T-cell (primary cell): ENCODE measurements at regions not wholly inside any gene's neighbourhood (a gene's known extent, or its start where the extent isn't known, plus 50 kb on each side); places are given as distances from the start of the nearest gene placed in this dataset.
"Not testable (repeated sequence)": the region's sequence is repeated elsewhere in the genome, so short reads cannot be mapped to it uniquely, and the experiment has no call there.

Experiments
- ATAC-seq, 4 experiments: fragments of 200-7000 bp in 3 of 4; fragments of 150-1000 bp in 1 of 4; cut with Tn5 transposase; replicated peaks in 1 of 4; 1 replicate in 3 of 4; 2 replicates in 1 of 4; pipeline ENCODE4 v1.10.0; 2021; ENCODE audit warnings: moderate library complexity in 3 of 4, mild to moderate bottlenecking in 2 of 4, moderate number of reproducible peaks in 1 of 4
- CTCF ChIA-PET, 2 donors: fragments of 300-600 bp; sonication (Branson Sonifier 250); formaldehyde crosslinking; loops; one replicate each; lab custom pipeline; 2022; ENCODE audit warnings: antibody characterized with exemption in 2 of 2; lab: Charles Lee
- POLR2A ChIA-PET, 2 donors: fragments of 300-600 bp; sonication (Branson Sonifier 250); formaldehyde crosslinking; loops; one replicate each; lab custom pipeline; 2022; ENCODE audit warnings: antibody characterized with exemption in 2 of 2; lab: Charles Lee
- DNase-seq, 35 experiments: peaks; one replicate each; pipeline versions ENCODE4 v3.0.0 to v3.0.0-alpha.2; 2013 to 2023
- H3K27ac ChIP-seq: one replicate; pipeline ENCODE4 v1.5.1; 2013; ENCODE audit warnings: low read length
- H3K27me3 ChIP-seq, 2 experiments: replicated peaks in 1 of 2; 1 replicate in 1 of 2; 2 replicates in 1 of 2; pipeline versions ENCODE4 v1.6.1 to v1.7.0; 2013; ENCODE audit warnings: low read length in 1 of 2, mixed read lengths in 1 of 2; ENCODE audit not compliant: control insufficient read depth in 2 of 2, insufficient read depth in 2 of 2; ENCODE audit errors: extremely low read depth in 1 of 2
- H3K36me3 ChIP-seq, 2 donors: 1 replicate in 1 of 2; 2 replicates in 1 of 2; pipeline versions ENCODE4 v1.6.1 to v1.7.0; 2013; ENCODE audit warnings: low read length in 1 of 2; ENCODE audit not compliant: control insufficient read depth in 2 of 2, insufficient read depth in 1 of 2; ENCODE audit errors: extremely low read depth in 1 of 2
- H3K4me1 ChIP-seq, 2 experiments: 1 replicate in 1 of 2; 2 replicates in 1 of 2; pipeline versions ENCODE4 v1.6.1 to v1.7.0; 2013; ENCODE audit warnings: low read length in 2 of 2, mixed read lengths in 1 of 2; ENCODE audit not compliant: insufficient read depth in 2 of 2, control insufficient read depth in 1 of 2; ENCODE audit errors: extremely low read depth in 1 of 2
- H3K4me3 ChIP-seq, 2 donors: 1 replicate in 1 of 2; 2 replicates in 1 of 2; pipeline versions ENCODE4 v1.5.1 to v1.7.0; 2013; ENCODE audit warnings: mild to moderate bottlenecking in 2 of 2, low read length in 1 of 2, moderate library complexity in 1 of 2; ENCODE audit not compliant: control insufficient read depth in 1 of 2; ENCODE audit errors: extremely low read depth in 1 of 2
- H3K9me3 ChIP-seq: 2 replicates; pipeline ENCODE4 v1.7.0; 2013
- H3K27ac Mint-ChIP-seq, 2 donors: one replicate each; pipeline ENCODE4 v1.8.0; 2020 to 2021; ENCODE audit warnings: mild to moderate bottlenecking in 2 of 2, mixed read lengths in 2 of 2
- H3K27me3 Mint-ChIP-seq, 2 donors: one replicate each; pipeline ENCODE4 v1.8.0; 2021 to 2022; ENCODE audit warnings: mixed read lengths in 2 of 2
- H3K36me3 Mint-ChIP-seq: one replicate; pipeline ENCODE4 v1.8.0; 2021; ENCODE audit warnings: mixed read lengths
- H3K4me1 Mint-ChIP-seq, 3 donors: one replicate each; pipeline ENCODE4 v1.8.0; 2020 to 2022; ENCODE audit warnings: mixed read lengths in 3 of 3, mild to moderate bottlenecking in 1 of 3
- H3K4me3 Mint-ChIP-seq, 3 donors: one replicate each; pipeline ENCODE4 v1.8.0; 2020 to 2022; ENCODE audit warnings: mild to moderate bottlenecking in 3 of 3, mixed read lengths in 3 of 3, moderate library complexity in 3 of 3
- H3K9me3 Mint-ChIP-seq, 3 donors: one replicate each; pipeline ENCODE4 v1.8.0; 2020 to 2022; ENCODE audit warnings: mixed read lengths in 3 of 3
- WGBS: methylation state at CpG from one replicate; pipeline ENCODE4 v1.1.5; 2013; ENCODE audit warnings: missing lambda C conversion rate; ENCODE audit not compliant: insufficient coverage; 5-methylcytosine and 5-hydroxymethylcytosine counted together

DNA sequence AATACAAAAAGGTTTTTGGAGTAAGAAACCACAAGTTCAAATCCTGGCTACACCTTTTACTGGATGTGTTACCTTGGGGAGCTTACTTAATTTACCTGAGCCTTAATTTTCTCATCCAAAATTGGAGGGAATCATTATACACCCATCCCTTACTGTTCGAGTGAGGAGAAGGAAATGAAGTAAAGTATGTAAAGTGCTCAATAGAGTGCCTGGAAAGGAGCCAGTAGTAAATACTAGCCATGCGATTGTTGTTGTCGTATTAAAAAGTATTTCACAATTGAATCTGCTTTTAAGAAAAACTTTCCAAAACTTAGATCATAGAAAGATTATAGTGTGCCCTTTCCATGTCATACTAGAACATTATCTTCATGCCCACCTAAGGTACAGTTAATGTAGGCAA lies 124.5 kb downstream of the ATXN3L start:
- no peak for DNase-seq
- Histone ChIP-seq H3K9me3 (no peaks in the 10 kb centered on the region), H3K36me3 (no peaks in the 10 kb centered on the region), H3K4me3 (no peak overlapping the region), H3K27ac (no peak overlapping the region), H3K27me3 (no peaks in the 10 kb centered on the region), H3K4me1 (no peaks in the 10 kb centered on the region)
- CTCF ChIA-PET = no interaction called here
- no peak overlapping the region for H3K27ac Mint-ChIP-seq
- no CpG with 5 or more reads among the region's 3 CpGs for WGBS
- peaks cover 0 to 12% (median 11%) of the 10 kb centered on the region in 3 donors for H3K4me1 Mint-ChIP-seq
- POLR2A ChIA-PET = no interaction called here
- no peak for ATAC-seq
- H3K9me3 Mint-ChIP-seq = no peaks in the 10 kb centered on the region
- peaks cover 0 to 39% of the 10 kb centered on the region in 2 donors for H3K27me3 Mint-ChIP-seq
- H3K4me3 Mint-ChIP-seq = no peak overlapping the region
- H3K36me3 Mint-ChIP-seq = no peaks in the 10 kb centered on the region

DNA sequence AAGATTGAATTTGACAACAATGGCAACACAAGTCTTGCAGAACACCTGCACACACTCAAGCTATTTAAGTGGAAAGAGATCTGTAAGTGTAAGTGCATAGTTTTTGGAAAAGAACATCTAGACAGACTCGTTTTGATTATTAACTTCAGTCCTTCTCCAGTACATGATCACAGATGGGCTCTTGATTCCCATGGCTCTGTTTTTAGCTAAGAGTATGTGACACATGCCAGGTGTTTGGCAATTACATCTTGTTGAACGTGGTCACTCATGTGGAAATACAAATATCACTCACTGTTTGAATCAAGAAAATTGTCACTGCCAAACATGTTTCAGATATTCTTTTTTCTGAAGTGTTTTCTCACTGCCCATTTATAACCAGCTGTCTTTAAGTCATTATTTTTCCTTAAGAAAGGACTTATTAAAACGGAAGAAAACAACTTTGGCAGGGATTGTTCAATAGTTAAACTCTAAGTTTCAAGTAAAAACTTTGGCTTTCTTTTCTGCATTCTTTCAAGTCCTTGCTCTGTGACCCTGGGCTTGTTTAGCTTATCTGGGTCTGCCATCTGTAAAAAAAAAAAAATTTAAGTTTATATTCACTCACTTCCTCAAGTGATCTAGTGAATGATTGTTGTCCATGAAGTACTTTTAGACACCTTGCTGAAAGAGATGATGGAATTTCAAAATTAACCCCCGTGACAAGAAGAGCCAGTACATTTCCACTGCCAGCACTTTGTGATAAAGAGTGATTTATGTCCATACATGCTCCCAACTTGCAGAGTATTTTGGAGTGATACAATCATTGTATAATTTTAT lies 125.4 kb downstream of the ATXN3L start:
- Histone ChIP-seq H3K27ac (no peak overlapping the region), H3K27me3 (no peaks in the 10 kb centered on the region), H3K36me3 (no peaks in the 10 kb centered on the region), H3K4me3 (no peak overlapping the region), H3K4me1 (no peaks in the 10 kb centered on the region), H3K9me3 (no peaks in the 10 kb centered on the region)
- Mint-ChIP-seq H3K27me3 (peaks cover 0 to 34% of the 10 kb centered on the region in 2 donors), H3K27ac (no peak overlapping the region), H3K9me3 (no peaks in the 10 kb centered on the region), H3K36me3 (no peaks in the 10 kb centered on the region), H3K4me1 (peaks cover 0 to 12% (median 5%) of the 10 kb centered on the region in 3 donors), H3K4me3 (no peak overlapping the region)
- DNase-seq (no peak), ATAC-seq (no peak)
- ChIA-PET CTCF (no interaction called here), POLR2A (interaction anchor here in 1 of 2 donors (0.7 kb wide), 1 partner anchor 50 kb away, joined by 3 read pairs; no protein-coding TSS in a partner anchor)
- WGBS = no CpG with 5 or more reads among the region's 4 CpGs

DNA sequence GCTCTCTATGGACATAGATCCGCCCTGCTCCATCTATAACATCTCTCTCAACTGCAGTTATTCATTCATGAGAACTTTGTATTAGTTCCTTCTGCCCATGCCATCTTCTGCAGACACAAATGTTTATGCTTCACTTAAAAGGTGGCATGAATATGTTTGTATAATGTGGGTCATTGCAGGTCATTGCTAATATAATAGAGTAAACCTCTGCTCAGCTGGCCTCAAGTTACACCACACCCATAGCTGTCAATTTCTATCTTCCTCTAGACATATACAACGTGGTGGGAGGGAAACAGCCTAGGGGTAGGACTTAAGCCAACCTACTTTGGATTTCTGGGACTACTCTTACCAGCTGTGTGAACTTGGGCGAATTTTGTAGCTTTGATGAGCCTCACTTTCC lies 129.8 kb downstream of the ATXN3L start:
- Mint-ChIP-seq H3K36me3 (no peaks in the 10 kb centered on the region), H3K27ac (no peak overlapping the region), H3K9me3 (peaks cover 0 to 3% (median 0%) of the 10 kb centered on the region in 3 donors), H3K4me3 (no peak overlapping the region), H3K27me3 (peaks cover 0 to 22% of the 10 kb centered on the region in 2 donors), H3K4me1 (peaks cover 0 to 9% (median 5%) of the 10 kb centered on the region in 3 donors)
- no peak overlapping the region for H3K4me3 ChIP-seq
- no peaks in the 10 kb centered on the region for H3K36me3 ChIP-seq
- DNase-seq (no peak), ATAC-seq (no peak)
- no peak overlapping the region for H3K27ac ChIP-seq
- ChIA-PET POLR2A (no interaction called here), CTCF (no interaction called here)
- H3K4me1 ChIP-seq = no peaks in the 10 kb centered on the region
- H3K9me3 ChIP-seq = no peaks in the 10 kb centered on the region
- WGBS = no CpG with 5 or more reads among the region's 3 CpGs
- no peaks in the 10 kb centered on the region for H3K27me3 ChIP-seq

DNA sequence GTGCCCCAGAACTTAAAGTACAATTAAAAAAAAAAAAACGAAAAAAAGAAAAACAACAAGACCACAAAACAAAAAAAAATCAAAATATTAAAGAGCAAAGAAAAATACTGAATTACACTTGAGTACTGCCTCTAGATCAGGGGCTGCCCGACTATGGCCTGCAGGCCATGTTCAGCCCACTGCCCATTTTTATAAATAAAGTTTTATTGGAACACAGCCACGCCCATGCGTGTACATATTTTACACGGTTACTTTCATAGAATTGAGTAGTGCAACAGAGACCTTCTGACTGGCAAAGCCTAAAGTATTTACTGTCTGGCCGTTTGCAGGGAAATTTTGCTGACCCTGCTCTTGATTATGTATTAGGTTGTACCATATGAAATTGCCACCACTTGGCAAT lies 130.5 kb downstream of the ATXN3L start:
- no peaks in the 10 kb centered on the region for H3K9me3 ChIP-seq
- Mint-ChIP-seq H3K27ac (no peak overlapping the region), H3K27me3 (peaks cover 0 to 28% of the 10 kb centered on the region in 2 donors), H3K4me3 (no peak overlapping the region), H3K9me3 (peaks cover 0 to 3% (median 0%) of the 10 kb centered on the region in 3 donors), H3K36me3 (no peaks in the 10 kb centered on the region), H3K4me1 (peaks cover 0 to 6% (median 5%) of the 10 kb centered on the region in 3 donors)
- H3K4me3 ChIP-seq = no peak overlapping the region
- ChIA-PET CTCF (no interaction called here), POLR2A (no interaction called here)
- H3K27ac ChIP-seq = no peak overlapping the region
- no peaks in the 10 kb centered on the region for H3K36me3 ChIP-seq
- WGBS = 87% methylated on average over 3 of the region's 6 CpGs
- ATAC-seq (no peak), DNase-seq (no peak)
- H3K27me3 ChIP-seq = no peaks in the 10 kb centered on the region
- H3K4me1 ChIP-seq = no peaks in the 10 kb centered on the region

DNA sequence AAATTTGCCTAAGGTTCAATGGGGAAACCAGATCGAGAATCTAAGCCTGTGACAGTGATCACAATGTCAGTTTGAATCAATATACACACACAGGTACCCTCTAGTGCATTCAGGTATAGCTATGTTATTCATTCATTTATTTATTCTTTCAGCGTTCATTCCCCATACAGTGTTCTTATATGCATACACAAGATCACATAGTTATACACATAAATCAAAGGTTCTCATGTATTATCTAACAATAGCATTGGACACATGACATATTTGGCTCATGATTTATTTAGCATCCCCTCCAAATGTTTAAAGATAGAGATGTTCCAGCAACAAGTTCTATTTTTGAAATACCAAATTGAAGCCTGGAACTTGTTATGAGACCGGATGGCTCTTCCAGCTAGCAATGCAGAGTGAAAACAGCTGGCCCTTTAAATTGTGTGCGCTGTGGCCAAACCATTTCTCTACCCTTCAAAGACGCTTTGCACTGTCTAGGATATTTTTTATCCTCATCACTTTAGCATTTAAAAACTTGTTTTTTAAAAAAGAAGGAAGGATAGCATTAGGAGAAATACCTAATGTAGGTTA lies 131.0 kb downstream of the ATXN3L start:
- POLR2A ChIA-PET = no interaction called here
- ATAC-seq (no peak), DNase-seq (no peak)
- no peak overlapping the region for H3K27ac Mint-ChIP-seq
- Histone ChIP-seq H3K4me3 (no peak overlapping the region), H3K27ac (no peak overlapping the region), H3K36me3 (no peaks in the 10 kb centered on the region), H3K4me1 (no peaks in the 10 kb centered on the region), H3K9me3 (no peaks in the 10 kb centered on the region), H3K27me3 (no peaks in the 10 kb centered on the region)
- CTCF ChIA-PET = interaction anchor here in 1 of 2 donors (0.8 kb wide), 1 partner anchor 285 kb away, joined by 3 read pairs; no protein-coding TSS in a partner anchor
- H3K27me3 Mint-ChIP-seq = peaks cover 0 to 28% of the 10 kb centered on the region in 2 donors
- no CpG with 5 or more reads among the region's 5 CpGs for WGBS
- peaks cover 0 to 5% (median 3%) of the 10 kb centered on the region in 3 donors for H3K9me3 Mint-ChIP-seq
- no peak overlapping the region for H3K4me3 Mint-ChIP-seq
- H3K4me1 Mint-ChIP-seq = peaks cover 0 to 2% (median under 1%) of the 10 kb centered on the region in 3 donors
- no peaks in the 10 kb centered on the region for H3K36me3 Mint-ChIP-seq

DNA sequence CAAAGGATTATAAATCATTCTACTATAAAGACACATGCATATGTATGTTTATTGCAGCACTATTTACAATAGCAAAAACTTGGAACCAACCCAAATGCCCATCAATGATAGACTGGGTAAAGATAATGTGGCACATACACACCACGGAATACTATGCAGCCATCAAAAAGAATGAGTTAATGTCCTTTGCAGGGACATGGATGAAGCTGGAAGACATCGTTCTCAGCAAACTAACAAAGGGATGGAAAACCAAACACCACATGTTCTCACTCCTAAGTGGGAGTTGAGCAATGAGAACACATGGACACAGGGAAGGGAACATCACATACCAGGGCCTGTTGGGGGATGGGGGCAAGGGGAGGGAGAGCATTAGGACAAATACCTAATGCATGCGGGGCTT lies 133.2 kb downstream of the ATXN3L start:
- H3K4me1 Mint-ChIP-seq, H3K27me3 ChIP-seq, H3K9me3 Mint-ChIP-seq, POLR2A ChIA-PET, CTCF ChIA-PET, H3K27ac ChIP-seq, H3K4me1 ChIP-seq, H3K27ac Mint-ChIP-seq, DNase-seq, ATAC-seq, H3K4me3 Mint-ChIP-seq, H3K36me3 ChIP-seq, H3K4me3 ChIP-seq, H3K9me3 ChIP-seq, H3K36me3 Mint-ChIP-seq: not testable (repeated sequence)
- peaks cover 0 to 39% of the 10 kb centered on the region in 2 donors for H3K27me3 Mint-ChIP-seq
- WGBS = no CpG with 5 or more reads among the region's 3 CpGs
